Stimulated activated CD4-positive, alpha-beta T cell treated with anti-CD3 and anti-CD28 coated beads, Interleukin-1b, Interleukin-23, amount 100 ng/mL, for 24 hours (primary cell): ENCODE measurements at regions not wholly inside any gene's neighbourhood (a gene's known extent, or its start where the extent isn't known, plus 50 kb on each side); places are given as distances from the start of the nearest gene placed in this dataset.

ENCODE experiments used
- DNase-seq, 4 experiments: peaks; one replicate each; pipeline ENCODE4 v3.0.0-alpha.2; 2020; ENCODE audit warnings: low read depth in 4 of 4, low spot score in 1 of 4

GRCh38 chr13:72379581-72379980 lies 347.8 kb downstream of the MZT1 start:
- DNase-seq: no peak

- DNase-seq: no peak
Observed at GRCh38 chr13:72368031-72368430, 359.4 kb downstream of the MZT1 start.

DNA sequence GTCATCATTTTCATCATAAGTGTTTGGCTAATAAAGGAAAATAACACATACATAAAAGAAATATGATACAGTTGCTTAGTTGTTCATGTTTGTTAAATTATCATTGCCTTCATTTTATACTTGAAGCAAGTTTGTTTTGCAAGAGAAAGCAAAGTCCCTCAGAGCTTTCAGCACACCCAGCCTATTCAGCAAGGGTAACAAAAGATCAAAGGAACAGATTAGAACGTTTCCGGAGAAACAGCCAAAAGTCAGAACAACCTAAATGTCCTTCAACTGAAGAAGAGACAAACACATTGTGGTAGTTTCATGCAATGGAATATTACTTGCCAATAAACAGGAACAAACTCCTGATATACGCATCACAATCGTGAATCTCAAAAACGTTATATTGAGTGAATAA lies 380.7 kb downstream of the MZT1 start:
- DNase-seq: no peak

DNA sequence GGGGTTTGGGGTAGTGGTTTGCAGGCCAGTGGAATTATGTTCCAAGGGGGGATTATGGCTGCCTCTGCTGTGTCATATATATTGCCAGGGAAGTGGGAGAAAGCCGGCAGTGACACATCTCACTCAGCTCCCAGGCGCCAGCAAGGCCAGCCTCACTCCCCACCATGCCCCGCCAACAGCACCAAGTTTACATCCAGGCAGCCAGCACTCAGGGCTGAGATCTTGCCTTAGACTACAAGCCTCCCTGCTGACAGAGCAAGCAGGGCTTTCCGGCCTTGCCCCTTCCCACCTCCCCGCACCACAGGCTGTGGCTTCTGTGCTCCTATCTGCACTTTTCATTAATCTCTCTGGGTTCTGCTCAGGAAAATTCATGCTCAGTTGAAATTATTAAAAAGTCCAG lies 385.1 kb downstream of the MZT1 start:
- no peak for DNase-seq

GRCh38 chr13:72341904-72342303 lies 385.5 kb downstream of the MZT1 start:
- DNase-seq: no peak

- no peak for DNase-seq
Observed at GRCh38 chr13:72317346-72318109, 409.9 kb downstream of the MZT1 start.

GRCh38 chr13:72316716-72317115 lies 410.7 kb downstream of the MZT1 start:
- DNase-seq: no peak

GRCh38 chr13:72315312-72315711 lies 412.1 kb downstream of the MZT1 start:
- no peak for DNase-seq

DNA sequence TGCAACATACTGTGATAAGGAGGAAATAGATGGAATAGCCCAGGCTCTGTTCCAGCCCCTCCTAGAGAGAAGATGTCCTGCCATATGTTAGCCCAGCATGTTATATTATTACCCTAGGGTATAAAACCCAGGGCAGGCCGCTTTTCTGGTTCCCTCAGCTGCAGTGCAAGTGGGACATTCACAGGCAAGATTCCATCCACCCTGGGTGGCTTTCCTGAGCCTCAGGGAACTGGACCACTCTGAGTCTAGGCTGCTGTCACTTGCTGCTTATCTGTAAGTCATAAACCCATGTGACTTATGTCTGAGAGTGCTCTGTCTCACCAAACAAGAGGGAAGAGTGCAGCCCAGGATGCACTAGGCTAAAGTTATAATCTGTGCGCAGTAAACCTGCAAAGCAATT lies 413.2 kb downstream of the MZT1 start:
- no peak for DNase-seq

GRCh38 chr13:72313546-72313945 lies 413.9 kb downstream of the MZT1 start:
- DNase-seq: no peak

GRCh38 chr13:72303941-72304746 lies 423.3 kb downstream of the MZT1 start:
- DNase-seq: no peak

DNA sequence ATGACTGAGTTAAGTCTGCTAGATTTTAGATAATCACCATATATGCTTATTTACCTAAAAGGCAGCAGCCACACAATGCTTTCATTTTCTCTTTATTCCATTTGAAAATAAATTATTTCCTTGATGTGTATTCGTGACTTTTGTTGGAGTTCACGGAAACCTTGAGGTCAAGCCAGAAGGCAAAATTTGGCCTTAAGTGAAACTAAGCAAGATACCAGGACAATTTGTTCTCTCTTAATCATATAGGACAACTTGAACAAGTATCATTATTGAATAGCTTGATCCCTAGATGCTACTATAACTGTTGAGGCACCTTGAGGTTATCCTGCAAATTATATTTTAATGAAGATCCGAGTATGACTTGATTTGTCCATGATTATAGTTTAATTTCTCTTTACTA lies 429.2 kb upstream of the DACH1 start:
- no peak for DNase-seq

GRCh38 chr13:72295153-72295552 lies 428.1 kb upstream of the DACH1 start:
- DNase-seq: no peak

- DNase-seq: no peak
Observed at GRCh38 chr13:72293206-72293605, 426.2 kb upstream of the DACH1 start.

DNA sequence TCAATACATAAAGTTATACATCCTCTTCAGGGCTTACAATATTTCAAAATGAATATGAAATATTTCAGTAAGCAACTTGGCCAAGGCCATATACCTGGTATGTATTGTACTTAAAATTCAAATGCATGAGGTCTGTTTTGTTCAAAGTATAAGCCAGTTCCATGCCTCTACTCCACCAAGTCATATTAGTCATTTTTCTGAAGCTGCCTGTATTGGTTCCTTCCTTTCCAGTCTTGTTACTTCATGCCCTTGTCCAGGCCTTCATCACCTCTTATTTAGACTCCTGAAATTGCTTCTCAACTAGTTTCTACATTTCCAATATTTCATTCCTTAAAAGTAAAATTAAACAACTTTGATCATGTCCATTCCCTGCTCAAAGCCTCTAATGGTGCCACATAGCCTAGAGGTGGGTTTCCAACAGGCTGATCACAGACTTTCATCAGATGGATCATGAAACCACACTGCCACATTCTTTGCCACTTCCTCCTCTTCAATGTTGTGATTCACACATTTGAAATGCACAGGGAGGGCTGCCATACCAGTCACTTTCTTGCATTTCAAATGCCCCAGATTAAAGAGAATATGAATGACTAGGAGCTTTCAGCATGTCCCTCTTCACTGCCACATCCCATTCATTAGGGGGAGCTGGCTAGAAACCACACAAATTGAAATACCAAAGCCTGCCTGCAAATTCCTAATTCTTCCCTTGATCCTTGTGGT lies 424.1 kb upstream of the DACH1 start:
- no peak for DNase-seq

DNA sequence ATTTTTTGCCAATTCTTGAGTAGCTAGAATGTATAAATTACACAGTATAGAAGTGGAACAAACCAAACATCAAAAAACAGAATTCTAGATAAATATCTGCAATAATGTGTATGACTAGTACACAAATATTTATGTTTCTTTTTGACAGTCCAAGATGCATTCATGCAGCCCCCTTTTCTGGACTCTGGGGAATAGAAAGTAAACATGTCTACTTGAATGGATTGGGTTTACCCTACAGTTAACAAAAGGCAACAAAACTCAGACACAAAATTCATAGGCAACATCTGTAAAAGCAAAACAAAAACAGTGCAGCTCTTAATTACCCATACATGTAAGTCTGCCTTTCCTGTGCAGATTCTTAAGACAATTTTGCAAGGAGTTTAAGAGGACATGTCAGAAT lies 419.4 kb upstream of the DACH1 start:
- no peak for DNase-seq

- no peak for DNase-seq
Observed at GRCh38 chr13:72284791-72285190, 417.8 kb upstream of the DACH1 start.

- no peak for DNase-seq
Observed at GRCh38 chr13:72261732-72262131, 394.7 kb upstream of the DACH1 start.

DNA sequence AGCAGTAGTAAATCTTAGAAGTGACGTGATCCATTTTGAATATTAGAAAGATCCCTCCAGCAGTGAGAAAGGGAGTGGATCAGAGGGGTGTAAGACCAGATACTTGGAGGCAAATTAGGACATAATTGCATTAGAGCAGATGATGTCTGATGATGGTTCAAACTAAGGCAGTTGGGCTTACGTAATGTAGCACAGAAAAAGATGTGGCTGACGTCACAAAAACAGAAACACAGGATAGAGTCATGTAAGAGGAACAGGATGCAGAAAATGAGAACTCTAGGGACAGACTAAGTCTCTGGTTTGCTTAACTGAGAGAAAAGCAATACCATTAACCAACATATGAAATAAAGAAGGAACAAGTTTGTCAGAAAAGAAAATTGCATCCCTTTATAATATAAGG lies 392.5 kb upstream of the DACH1 start:
- DNase-seq: no peak

GRCh38 chr13:72258340-72258981 lies 391.5 kb upstream of the DACH1 start:
- DNase-seq: no peak

- no peak for DNase-seq
Observed at GRCh38 chr13:72255908-72256307, 388.9 kb upstream of the DACH1 start.
